8988T (cell line): ENCODE measurements at regions not wholly inside any gene's neighbourhood (a gene's known extent, or its start where the extent isn't known, plus 50 kb on each side); places are given as distances from the start of the nearest gene placed in this dataset.

Experiments used
- DNase-seq: peaks from one replicate; pipeline ENCODE4 v3.0.0; 2011

DNA sequence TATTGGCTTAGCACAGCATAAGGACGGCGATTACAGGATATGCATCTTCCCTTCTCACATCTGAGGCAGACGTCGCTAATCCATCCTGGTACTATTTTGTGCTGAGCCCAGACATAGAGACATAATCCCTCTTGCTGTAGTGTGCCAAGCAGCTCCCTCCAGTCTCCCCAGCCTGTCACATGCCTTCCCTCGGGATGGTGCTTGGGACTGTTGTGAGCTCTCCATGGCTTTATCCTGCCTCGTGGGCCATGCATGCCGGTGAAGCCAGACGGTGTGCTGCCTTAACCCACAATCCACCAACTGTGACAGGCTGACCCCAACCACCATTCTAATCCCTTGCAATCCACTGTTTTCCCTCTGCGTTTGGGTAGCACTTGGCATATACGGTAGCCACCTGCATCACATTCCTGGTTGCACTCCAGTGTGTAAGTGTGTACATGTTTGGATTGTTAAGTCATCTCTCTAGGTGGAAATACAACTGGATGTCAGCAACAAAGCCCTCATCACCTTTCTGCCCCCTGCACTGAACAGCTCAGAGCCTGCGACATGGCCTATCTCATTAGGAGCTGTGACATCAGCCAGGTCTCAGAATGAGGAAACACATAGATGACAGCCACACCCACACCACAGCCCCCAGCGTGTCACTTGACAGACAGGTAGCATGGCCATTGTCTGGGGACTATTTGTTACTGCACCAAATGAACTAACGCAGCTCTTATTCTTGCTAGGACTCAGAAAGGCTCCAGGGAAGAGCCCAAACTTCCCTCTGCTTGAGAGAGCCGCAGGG lies 374.8 kb upstream of the CDH4 start:
- no peak for DNase-seq

DNA sequence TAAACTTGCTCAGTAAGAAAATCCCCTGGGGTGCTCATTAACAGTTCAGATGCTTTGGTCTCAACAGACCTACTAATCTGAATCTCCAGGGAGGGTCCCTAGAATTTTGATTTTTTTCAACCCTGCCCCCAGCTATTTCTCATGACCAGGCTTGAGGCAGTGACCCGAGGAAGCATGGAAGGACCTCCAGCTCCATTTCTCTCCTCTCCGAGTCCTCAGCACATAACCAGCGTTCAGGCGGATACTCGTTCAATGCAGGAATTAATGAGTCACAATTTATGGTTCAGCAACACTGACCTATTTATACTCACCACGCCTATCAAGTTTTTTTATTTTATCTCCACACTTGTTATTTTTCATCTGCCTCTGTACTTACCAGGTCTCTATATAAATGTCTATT lies 369.2 kb upstream of the CDH4 start:
- DNase-seq: no peak

DNA sequence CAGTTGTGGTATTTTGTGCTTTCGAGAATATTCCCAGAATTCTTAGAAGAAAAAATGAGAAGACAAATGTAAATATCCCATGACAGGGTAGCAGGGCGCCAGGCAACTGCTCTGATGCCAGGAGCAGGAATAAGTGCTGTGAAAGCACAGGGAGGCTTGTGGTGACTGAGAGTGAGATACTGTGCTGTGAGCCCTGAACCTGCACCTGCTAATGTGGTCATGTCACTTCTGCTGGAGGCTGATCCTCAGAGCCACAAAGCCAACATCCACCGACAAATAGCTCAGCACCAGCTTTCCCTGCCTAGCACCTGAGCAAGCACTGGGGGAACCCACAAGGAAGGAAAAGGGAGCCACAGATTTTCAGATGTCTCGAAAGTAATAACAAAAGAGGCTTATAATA lies 368.6 kb upstream of the CDH4 start:
- DNase-seq: no peak

DNA sequence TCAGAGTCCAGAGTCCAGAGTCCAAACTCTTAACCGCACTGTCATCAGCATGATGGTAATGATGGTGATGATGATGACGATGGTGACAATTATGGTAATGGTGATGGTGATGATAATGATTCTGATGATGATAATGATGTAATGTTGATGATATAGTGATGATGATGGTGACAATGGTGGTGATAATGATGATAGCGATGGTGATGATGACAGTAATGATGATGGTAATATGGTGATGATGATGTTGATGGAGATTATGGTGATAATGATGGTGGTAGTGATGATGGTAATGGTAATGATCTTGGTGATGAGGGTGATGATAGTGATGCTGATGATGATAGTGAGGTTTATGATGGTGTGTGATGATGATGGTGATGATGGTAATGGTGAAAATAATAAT lies 367.8 kb upstream of the CDH4 start:
- DNase-seq: no peak

DNA sequence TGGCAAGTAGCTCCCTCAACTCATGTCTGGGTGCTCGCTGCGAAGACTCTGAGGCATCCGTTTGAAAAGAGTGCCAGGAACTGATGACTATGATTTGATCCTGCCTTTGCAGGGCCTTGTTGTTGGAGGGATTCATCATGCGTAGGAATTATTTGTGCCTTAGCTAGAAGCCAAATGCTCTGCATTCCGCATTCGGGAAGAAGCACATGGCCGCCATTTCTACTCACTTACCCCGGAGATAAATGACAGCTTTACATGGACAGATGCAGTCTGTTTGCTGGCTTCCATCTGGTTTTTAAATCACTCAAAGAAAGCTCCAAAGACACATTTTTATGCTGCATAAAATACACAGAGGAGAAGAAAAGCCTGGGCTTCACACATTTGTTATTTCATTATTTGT lies 363.3 kb upstream of the CDH4 start:
- DNase-seq: no peak

DNA sequence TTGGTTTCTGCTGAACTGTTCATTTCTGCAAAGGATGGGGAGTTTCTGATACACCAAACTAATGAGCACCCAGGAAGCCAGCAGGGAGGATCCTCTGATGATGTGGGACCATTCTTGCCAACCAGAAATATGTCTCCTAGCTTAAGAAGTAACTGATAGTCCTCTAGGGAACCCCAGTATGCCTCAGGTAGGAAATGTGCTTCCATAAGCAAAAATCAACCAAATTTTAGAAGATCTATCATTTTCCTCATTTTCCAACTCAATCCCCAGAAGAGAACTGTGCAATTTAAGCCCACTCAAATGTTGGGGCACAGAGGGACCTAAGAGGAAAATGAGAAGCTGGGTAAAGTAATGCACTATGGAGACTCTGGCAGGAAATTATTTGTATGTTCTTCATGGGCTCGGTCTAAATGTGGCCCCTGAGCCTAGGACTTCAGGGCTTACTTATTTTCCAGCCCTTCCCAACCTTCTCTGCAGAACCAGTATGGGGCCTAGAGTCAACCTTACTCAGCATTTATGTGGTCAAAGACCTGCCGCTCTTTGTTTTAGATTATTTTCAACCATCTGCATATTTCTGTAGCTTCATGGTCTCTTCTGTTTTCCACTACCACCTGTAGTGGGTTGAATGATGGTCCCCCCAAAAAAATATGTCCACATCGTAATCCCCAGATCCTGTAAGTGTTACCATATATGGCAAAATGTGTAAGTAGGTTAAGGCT lies 359.8 kb upstream of the CDH4 start:
- DNase-seq: no peak

DNA sequence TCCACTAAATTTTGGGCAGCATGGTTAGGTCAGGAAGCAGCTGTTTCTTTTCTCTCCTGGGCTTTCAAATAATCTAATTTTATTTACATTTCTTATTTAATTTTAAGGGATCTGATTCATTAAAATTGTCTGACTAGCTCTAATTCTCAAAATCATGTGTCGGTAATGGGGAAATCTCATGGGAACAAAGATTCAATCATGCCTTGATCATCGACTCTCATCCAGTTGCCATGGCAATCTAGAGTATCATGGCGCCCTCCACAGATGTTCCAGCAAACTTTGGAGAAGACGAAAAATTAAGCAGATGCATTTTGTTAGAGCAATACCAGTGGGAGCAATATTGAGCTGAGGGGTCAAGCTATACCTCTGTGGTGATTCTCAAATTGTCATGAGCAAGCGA lies 358.0 kb upstream of the CDH4 start:
- DNase-seq: no peak

DNA sequence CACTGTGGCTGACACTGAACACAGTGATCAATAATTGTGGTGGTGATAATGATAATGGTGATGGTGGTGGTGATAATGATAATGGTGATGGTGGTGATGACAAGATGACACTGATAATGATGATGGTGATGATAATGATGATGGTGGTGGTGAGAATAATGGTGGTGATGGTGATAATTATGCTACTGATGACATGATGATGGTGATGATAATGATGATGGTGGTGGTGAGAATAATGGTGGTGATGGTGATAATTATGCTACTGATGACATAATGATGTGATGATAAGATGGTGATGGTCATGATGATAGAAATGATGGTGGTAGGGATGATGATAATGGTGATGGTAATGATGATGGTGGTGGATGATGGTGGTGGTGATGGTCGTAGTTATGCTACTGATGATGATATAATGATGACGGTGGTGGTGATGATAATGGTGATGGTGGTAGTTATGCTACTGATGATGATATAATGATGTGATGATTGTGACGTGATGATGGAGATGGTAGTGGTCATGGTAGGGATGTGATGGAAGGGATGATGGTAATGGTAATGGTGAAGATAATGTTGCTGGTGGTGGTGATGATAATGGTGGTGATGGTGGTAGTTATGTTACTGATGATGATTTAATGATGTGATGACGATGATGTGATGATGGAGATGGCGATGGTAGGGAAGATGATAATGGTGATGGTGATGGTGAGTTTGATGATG lies 356.5 kb upstream of the CDH4 start:
- no peak for DNase-seq

DNA sequence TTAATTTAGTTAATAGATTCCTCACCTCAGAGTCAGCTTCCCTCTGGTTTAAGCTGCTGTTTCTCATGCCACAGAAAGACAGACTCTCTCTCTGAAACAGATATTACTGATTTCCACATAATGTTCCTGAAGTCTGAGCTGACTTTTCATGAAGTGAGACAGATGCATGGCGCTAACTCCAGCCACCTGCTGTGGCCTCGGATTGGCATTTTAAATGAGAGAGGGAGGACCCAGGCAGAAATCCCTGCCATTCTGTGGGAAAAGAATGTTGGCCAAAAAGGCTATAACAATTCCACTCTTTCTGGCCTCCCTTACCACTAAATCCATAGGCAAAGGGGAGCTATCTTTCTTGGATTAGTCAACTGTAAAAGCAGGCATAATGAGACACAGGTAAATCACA lies 354.1 kb upstream of the CDH4 start:
- no peak for DNase-seq

DNA sequence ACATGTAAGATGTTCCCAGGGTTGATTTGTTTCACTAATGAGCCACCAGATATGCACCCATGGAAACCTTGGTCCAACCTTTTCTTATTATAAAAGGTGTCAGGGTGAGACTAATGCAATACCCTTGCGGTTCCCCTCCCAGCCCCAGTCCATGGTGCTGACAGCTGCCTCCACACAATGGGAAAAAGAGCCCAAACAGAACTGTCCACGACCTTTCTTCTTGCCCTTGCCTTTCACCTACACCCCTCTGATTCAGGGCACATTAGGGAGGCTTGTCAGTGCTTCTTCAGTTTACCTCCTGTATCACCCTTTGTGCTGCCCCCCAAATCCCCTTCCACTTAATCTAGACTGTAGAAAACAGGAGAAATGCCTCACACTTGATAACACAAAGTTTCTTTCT lies 352.7 kb upstream of the CDH4 start:
- DNase-seq: no peak

DNA sequence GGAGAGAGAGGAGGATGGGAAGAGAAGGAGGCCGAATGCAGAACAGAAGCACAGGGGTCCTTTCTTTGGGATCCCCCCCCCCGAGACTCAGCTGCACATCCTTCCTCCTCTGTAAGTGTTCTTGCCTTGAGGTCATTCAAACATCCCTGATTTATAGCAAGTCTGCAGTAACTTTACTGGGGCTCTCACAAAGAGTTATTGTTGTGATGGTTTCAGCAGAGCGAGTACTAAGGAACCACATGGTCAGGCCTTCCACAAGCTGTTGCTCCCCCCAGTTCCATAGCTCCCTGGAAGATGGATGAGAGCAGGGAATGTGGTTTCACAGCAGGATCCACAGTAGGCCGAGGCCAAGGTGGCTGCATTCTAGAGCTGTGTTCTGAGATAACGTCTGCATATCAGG lies 351.4 kb upstream of the CDH4 start:
- DNase-seq: no peak

DNA sequence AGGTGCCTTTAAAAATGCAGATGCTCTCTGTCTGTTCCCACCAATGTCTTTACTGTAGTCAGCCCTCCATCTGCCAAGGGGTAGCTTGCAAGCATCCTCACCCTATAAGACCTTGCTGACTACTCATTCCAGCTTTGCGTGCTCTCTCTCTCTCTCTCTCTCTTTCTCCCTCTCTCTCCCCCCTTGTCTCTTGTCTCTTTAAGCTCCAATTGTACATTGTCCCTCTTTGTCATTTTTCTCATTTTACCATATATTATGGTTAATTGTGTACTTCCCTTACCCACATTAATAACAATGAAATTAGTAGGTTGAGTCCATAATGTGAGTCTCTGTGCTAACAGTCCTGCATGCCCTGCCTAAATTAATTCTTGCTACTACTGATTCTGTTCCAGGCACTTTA lies 350.2 kb upstream of the CDH4 start:
- DNase-seq: no peak

DNA sequence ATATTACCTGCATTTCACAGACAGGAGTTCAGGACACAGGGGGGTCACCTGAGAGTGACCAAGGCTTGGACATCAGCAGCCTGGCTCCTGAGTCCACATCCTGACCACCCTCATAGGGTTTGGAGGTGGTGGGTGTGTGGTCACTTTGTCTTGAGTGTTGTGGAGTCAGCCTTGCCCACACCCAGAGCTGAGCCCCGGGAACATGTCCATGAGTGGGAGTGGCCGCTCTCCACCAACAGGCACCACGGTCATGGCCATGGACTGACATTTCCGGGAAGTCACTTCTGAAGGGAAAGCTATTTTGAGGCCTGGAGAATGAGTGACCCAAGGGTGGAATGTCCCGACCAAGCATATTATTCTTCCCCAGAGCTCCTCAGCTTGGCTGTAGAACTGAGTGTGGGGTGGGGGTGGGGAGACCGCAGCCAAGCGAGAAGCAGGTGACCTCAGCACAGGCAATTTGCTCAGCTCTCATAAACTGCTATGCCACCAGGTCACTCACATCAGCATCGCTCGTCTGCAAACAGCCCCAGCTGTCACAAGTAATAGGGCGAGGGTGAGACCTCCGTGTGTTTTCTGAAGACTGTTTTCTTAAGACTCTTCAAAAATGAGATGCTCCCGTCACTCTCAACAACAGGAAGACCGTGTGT lies 348.6 kb upstream of the CDH4 start:
- no peak for DNase-seq

DNA sequence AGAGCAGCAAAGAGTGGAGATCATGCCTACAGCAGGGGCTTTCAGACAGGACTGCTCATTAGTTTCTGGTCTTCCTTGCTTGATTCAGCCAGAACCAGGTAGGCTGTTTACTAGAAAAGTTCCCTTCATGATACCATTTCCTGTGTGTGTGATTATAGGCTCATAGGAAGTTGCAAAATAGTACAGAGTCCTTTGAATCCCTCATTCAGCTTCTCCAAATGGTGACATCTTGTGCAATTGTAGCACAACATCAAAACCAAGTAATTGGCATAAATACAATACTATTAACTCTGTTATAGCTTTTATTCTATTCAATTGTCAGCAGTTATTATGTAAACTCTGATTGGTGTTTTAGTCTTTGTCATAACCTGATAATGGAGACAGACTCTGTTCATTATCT lies 347.3 kb upstream of the CDH4 start:
- DNase-seq: no peak

DNA sequence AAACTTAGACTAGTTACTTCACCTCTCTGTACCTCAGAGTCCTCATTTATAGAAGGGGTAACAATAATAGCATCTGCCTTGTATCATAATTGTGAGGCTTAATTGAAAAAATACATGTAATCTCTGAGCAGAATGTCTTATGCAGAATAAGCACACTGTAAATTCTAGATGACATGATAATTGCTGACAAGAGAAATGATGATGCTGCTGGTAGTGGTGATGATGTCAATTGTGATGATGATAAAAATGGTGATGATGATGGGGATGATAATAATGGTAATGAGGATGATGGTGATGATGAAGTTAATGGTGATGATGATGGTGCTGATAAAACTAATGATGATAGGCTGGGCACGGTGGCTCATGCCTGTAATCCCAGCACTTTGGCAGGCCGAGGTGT lies 346.1 kb upstream of the CDH4 start:
- DNase-seq: no peak

DNA sequence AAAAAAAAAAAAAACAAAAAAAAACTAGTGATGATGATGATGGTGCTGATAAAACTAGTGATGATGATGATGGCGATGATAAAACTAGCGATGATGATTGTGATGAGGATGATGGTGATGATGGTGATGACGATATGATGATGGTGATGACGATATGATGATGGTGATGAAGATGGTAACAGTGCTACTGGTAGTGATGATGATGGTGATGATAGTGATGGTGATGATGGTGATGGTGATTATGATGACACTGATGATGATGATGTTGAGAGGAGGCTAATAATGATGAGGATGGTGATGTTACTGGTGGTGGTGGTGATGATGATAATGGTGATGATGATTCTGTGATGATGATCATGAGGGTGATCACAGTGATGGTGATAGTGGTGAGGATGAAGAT lies 345.5 kb upstream of the CDH4 start:
- DNase-seq: no peak

DNA sequence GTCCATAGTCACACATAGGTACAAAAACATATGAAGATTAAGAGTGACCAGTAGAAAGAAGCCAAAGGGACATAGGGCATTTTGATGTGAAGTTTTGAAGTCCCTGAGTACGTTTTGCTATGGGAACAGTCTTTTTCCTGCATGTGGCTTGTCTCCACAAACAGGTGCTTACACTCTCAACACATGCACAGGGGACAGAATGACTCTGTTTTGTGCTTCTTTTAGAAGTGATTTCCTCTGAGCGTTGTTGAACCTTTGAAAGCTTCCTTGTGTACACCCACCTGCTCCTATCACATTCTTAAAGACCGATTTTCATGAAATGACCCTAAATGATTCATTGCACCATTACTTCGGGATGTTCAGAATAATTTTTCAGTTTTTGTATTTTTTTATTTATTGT lies 338.8 kb upstream of the CDH4 start:
- no peak for DNase-seq

DNA sequence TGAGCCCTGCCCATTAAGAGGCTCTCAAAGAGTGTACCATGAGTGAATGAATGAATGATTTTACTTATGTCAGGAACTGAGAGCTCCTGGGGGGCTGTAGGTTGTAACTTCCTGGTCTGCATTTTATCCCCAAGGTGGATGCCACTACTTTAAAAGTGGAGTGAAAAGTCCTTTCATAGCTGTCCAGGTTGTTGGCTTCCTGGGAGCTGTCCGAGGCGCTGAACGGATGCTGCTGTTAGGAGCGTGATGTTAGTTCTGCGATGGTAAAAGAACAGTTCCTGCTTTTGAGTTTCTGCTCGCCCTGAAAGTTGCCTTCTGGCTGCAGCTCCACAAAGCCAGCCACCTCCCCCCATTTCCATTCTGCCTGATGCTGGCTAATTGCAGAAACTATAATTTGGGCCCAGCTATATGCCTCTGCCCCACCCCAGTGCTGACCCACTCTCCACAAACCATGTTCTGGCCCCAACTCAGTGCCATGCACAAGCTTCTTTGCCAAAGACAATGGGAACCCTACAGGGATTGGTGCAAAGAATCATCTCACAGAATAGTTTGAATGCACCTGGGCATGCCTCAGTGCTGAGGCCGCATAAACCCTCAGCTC lies 330.9 kb upstream of the CDH4 start:
- no peak for DNase-seq

DNA sequence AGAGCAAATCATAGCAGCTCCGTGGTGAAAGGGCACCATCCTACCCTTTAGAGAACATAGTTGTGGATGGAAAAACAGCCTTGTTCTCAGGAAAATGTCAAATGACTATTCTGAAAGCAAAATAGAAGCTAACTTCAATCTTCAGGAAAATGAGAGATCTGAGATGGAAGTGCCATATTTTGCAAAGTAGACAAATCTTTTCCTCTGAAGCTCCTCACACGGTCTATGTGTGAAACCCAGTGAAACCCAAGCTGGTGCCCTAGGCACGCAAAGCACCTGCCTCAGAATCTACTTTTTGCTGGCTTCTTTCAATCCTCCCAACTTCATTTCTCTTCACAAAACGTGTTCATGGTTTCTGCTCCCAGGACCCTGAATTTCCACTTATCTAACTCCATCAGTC lies 325.2 kb upstream of the CDH4 start:
- DNase-seq: no peak

DNA sequence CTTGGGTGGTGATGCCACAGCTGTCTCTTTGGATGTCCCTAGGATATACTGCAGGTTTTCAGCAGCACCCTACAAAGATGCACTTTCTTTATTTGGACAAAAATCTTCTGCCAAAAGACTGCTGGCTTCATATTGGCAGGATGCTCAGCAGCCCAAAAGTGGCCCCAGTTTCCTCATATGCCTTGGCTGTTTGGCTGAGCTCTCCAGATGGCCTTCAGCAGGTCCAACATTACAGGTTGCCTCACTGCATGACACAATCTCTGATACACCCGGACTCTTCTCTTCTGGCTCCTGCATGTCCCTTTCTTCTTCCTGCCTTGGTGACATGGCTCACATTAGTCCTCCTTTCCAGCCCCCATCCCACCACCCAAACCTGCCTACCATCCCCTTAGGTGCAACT lies 323.7 kb upstream of the CDH4 start:
- DNase-seq: no peak

DNA sequence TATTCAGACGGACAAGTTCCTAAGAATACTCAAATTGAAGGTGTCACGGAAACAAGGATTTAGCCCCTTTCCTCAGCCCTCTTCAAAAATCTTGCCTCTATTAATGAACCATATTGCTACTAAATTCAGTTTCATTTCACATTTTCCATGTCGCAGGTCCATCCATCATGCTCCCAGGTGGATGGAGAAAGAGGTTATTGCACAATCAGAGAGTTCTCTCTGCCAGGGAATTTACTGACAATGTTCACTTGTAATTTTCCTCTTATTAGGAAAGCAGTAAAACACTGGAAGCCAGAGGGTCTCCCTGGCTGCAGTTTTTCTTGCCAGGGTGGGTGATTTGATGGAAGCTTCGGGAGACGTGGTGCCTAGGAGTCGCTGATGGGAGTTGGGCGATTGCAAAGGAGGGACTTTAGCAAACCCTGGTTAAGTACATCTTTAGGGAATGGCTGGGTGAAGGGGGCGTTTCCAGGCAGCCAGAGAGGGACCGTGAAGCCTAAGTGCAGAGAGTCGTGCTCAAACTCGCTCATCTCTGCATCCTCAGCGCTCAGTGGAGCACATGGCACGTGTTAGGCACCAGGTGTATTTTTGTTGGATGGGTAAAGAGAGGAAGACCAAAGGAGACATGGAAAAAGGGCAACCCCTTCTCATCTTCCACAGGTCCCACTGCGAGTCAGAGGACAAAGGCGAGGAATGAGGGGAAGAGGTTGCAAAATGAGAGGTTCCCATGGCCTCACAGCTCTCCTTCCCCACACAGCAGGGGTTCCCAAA lies 321.9 kb upstream of the CDH4 start:
- DNase-seq: no peak

DNA sequence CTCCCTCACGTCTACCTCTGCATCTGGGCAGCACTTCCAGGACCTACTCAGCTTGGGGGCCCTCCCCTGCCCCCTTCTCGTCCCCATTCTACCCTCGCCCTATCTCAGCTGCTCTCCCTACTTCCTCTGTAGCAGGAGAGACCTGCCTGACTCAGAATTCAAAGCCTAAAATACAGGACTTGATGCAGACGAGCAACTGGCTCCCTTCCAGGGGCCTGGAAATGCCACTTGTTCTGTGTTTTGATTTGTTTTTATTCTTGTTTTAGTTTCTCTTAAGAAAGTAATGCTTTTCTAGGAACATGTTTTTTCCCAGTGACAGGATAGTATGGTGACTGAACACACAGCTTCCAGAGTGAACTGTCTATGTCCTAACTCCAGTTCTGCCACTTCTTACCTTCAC lies 320.4 kb upstream of the CDH4 start:
- DNase-seq: no peak

DNA sequence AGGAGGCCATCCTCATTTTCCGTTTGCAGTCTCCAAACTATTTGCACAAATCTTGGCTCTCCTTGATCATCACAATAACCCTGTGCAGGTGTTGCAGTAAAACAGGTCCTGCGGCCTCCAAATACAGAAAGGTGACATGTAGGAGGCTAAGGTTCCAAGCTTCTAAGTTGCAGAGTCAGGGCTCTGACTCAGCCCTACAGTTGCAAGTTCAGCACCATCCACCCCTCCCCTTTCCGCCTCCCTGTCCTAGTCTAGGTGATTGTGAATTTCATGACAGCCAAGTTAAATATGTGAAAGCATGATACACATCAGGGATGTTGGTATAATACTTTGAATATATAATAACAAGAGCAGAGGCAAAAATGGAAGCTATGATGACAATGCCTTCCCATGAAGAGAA lies 317.3 kb upstream of the CDH4 start:
- no peak for DNase-seq
